HL-60/S4 treated with retinoic acid at 250 ng/mL for 4 days and 3 days (cell line): ENCODE measurements at regions not wholly inside any gene's neighbourhood (a gene's known extent, or its start where the extent isn't known, plus 50 kb on each side); places are given as distances from the start of the nearest gene placed in this dataset.
"Not testable (repeated sequence)": the region's sequence is repeated elsewhere in the genome, so short reads cannot be mapped to it uniquely, and the experiment has no call there.

Experiments used
- in situ Hi-C: fragments of 300-500 bp; cut with MboI; formaldehyde crosslinking; loops from 2 replicates; pipeline ENCODE4 v1.7.0; 2022; ENCODE audit warnings: low sequenced_read_pairs

DNA sequence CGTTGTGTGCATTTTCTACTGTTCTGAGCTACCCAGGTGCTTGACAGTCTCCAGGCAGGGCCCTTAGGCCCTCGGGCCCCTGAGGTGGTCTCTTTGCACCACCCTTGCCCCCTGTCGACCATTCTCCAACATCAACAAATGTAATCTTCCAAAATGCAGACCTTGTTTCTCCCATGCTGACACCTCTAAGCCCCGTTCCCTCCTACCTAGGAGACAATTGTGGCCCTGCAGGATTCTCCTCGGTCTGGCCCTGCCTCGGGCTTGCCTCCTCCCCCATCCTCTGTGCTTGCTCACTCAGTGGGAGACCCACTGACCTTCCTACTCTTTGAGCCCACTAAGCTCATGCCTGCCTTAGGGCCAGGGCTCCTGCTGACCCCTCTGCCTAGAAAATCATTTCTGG lies 104.2 kb upstream of the TARDBP start:
- in situ Hi-C loops, result no loop called here

DNA sequence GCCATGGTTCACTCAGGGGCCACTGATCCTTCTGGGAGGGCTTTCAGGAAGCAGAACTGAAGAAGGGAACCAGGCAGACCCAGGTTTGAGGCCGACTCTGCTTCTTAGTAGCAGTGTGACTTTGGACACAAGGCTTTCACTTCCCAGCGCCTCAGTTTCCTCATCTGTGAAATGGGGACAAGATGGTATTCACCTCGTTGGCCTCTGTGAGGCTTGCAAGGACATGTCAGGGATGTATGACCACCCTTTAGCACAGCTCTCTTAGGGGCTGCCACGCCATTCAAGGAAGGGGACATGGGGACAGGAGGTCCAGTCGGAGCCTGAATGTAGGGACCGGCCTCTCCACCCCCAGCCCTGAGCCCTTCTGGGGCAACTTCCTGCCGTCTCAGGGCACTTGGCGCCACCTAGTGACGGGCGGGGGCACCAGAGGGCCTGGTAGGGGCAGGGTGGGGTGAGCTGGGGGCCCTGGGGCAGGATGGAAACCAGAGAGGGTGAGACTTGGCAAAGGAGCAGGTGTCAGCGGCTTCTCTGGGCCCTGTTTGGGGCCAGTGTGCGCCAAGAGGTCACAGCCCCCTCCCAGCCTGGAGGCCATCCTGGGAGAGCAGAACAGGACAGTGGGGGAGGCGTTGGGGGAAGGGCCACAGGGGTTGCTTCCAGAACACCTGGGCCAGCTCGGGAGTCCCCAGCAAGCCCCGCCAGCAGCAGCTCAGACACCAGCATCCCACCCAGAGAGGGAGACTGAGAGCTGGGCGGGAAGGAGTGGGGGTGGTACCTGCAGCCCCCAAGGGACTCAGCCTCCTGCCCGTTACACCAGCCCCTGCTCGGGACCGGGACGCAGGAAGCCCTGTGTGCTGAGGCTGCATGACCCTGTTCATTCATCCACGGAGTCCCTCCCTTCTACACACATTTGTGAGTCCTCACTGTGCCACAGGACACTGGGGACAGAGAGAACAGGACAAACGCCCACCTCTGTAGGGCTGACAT lies 102.5 kb upstream of the TARDBP start:
- in situ Hi-C loops, result no loop called here

DNA sequence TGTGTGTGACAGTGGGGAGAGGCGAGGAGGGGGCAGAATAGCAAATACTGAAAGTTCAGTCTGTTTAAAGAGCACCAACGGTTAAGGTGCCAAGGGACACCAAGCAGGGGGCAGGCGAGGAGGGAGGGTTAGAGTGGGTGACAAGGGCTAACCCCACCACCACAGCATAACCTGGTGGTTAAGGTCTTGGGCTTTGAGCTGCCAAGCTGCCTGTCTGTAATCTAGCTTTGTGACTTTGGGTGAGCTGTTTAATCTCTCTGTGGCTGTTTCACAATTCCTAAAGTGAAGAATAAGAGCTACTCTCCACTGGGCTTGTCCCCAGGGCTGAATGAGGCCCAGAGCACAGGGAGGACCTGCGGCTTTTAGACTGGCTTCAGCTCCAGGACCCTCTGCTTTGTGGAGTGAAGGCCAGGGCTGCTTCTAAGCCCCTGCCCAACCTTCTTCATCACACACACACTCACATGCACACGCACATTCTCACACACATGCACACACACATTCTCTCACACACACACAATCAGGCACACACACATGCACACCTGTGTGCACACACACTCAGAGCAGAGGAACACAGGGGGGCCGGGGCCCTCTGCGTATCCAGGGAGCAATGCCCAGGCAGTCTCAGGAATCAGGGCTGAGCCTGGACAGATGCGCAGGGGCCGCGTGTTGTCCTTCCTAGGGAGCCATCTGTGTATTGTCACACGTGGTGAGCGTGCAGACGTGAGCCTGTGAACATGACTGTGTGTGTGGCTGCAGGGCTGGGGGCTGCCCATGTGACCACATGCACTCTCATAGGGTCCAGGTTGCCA lies 101.6 kb upstream of the TARDBP start:
- in situ Hi-C loops, result no loop called here

DNA sequence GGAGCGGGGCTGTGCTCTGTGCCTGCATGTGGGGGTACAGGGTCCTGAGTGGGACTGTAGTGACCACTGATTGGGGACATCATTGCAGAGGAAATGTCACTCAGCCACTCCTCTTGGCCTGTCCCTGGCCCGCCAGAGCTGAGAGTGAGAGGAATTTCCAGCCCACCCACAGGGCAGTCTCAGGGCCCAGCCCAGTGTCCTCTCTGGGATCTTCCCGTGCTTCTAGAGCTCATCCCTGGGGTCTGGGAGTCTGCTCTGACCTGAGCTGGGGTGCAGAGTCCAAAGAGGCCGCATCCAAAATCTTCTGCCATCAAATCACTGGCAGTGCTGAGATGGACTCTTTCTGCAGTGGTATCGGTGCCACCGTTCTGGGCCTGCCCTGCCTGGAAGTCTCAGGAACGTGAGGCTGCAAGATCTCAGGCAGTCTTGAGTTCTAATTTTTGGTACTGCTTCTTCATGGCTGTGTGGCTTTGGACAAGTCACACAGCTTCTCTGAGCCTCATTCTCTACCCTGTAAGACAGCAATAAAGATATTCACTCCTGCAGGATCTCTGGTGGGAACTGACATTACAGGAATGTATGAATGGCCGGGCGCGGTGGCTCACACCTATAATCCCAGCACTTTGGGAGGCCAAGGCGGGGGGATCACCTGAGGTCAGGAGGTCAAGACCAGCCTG lies 100.8 kb upstream of the TARDBP start:
- in situ Hi-C loops, result no loop called here

DNA sequence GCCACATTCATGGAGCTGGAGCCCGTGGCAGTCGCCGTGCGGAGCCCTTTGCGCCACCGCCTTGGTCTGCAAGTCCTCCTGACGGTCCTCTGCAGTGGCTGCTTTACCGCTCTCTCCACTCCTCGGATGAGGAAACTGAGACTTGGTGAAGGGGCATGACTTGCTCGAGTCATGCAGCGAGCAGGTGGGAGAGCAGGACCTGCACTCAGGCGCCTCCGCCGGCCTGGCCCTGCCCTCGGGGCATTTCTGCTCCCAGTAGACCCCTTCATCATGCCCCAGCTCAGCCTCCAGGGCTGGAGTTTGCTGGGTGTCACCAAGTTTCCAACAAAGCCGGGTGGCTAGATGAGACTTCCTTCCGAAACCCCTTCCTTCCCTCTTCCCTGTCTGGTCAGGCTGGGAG lies 100.0 kb upstream of the TARDBP start:
- in situ Hi-C loops, result no loop called here

DNA sequence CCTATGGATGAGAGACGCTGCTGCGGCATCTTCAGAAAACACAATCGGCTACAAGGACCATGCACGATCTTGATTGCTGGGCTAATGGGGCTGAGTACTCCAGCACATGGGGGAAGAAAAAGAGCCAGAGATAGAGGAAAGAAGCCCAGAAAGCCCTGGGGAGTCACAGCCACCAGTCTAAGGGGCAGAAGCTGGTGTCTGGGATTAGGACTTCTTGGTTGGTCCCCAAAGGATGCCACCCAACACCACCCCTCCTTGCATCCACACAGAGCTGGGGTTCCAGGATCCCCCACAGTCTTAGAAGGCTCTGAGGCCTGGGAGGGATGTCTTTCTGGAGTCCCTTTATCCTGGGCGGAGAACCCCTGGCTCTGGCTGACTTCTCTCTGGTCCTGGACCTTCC lies 98.4 kb upstream of the TARDBP start:
- in situ Hi-C loops, result no loop called here

DNA sequence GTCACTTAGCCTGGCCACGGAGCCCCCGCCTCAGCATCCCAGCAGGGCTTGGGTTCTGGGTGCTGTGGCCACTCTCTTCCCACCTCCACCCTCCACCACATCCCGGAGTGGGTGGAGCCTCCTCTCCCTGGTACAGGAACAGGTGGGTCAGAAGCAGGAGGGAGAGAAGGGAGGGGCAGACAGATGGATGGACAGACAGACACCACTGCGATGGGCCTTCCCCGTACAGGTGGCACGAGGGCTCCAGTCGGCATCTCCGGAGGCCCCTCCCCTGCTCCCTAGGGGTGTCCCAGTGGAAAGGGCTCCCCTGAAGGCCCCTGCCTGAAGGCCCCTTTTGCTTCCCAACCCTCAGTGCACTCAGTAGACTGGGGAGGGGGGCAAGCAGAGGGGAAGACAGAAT lies 96.9 kb upstream of the TARDBP start:
- in situ Hi-C loops, result no loop called here

DNA sequence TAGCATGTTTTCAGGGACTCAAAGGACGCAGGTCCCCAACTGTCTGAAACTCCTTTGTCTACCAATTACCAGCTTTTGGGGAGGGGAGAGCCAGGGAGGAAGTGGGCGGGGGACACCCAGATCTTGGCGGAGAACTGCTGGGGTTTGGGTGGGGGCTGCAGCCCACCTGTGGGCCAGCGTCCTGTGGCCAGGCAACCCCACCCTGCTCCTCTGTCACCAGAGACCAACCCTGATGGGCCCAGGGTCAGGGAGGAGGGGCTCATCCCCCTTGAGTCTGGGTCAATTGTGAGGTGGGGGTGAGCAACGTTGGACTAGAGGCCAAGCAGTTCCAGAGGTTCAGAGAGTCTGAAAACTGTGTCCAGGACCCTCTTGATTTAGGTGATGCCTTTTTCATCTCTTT lies 96.1 kb upstream of the TARDBP start:
- in situ Hi-C loops, result no loop called here

DNA sequence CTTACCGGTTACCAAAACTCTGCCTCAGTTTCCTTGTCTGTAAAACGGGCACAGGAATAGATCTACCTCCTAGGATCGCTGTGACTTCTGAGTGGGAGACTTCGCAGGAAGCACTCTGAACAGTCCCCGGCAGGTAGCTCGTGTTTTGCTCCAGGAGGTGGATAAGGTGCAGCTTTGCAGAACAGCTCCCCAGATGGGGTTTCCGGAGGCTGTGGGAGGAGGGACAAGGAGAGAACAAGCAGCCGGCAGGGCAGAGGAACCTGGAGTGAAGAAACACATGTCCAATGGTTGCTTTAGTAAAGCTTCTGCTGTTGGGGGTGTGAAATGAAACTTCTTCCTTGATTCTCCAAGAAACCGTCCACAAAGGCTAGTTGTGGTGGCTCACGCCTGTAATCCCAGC lies 95.5 kb upstream of the TARDBP start:
- in situ Hi-C loops, result no loop called here

DNA sequence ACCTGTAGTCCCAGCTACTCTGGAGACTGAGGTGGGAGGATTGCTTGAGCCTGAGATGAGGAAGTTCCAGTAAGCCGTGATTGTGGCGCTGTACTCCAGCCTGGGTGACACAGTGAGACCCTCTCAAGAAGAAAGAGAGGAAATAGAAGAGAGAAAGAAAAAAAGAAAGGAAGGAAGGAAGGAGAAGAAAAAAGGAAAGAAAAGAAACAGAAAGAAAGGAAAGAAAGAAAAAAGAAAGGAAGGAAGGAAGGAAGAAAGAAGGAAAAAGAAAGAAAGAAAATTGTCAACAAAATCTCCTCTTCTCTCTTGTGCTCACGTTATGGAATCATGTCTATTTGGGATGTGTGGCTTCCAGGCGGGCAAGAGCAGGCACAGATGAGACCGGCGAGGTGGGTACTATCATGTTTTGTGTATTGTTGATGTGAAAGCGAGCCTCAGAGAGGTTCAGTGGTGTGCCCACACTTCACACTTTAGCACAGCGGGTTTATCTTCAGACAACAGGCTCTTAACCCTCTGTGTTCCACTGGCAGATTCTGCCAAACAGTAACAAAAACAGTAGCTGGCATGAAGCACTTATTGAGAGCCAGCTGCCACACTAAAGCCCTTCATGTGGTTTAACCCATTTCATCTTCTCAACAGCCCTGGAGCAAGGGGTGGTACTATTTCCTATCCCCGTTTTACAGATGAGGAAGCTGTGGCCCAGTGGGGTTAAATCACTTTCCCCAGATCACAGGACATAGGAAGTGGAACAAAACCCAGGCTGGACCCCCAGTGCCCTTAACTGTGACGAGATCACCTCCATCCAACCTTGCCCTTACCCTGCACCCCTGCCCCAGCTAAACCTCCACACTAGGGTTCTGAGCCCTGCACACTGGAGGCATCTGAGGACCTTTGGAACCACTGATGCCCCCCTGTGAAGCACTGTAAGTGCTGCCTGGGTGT lies 94.7 kb upstream of the TARDBP start:
- in situ Hi-C loops, result no loop called here

DNA sequence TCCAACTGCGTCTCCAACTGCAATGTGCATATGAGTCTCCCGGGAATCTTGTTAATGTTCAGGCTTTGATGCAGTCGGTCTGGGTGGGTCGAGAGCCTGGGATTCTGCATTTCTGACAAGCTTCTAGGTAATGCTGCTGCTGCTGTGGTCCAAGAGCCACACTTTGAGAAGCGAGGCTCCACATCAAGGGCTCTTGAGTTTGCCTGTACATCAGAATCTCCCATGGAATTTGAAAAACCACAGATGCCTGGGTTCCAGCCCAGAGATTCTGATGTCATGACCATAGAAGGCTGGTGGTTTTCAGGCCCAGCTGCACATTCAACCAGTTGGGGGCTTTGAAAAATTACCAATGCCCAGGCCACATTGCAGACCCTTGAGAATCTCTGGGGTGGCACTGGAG lies 93.9 kb upstream of the TARDBP start:
- in situ Hi-C loops, result no loop called here

DNA sequence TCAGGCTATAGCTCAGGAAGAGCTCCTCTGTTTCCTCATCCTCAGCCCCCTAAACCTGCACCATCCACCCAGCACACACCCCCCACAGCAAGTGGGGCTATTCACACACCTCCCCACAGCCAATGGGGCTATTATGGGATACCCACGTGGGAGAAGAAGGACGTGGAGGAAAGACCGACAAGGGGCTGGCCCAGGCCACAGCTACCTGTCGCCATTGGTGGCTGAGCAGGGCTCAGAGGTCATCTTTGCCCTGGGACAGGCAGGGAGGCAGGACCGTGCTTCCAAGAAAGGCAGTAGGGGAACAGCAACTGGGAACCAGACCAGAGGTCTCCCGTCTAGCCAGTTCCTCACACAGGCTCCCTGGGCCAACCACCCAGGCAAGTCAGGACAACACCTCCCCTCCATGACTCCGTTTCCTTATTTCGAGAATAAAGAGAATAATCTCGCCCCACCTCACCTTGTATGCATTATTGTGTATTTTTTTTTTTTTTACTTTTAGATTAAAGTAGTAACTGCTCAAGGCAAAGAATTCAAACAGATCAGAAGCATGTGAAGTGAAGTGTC lies 92.3 kb upstream of the TARDBP start:
- in situ Hi-C loops, result no loop called here

DNA sequence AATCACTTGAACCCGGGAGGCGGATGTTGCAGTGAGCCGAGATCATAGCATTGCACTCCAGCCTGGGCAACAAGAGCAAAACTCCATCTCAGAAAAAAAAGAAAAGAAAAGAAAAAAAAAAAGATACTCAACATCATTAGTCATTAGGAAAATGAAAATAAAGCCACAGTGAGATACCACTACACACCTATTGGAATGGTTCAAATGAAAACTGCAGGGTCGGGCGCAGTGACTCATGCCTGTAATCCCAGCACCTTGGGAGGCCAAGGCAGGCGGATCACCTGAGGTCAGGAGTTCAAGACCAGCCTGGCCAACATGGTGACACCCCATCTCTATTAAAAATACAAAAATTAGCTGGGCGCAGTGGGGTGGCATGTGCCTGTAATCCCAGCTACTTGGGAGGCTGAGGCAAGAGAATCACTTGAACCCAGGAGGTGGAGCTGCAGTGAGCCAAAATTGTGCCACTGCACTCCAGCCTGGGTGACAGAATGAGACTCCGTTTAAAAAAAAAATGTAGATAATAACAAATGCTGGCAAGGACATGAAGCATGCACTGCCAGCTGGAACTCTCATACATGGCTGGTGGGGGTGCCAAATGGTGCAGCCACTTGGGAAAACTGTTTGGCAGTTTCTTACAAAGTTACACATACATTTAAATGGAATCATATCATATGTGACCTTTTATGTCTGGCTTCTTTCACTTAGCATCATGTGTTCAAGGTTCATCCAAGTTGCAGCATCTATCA lies 90.0 kb upstream of the TARDBP start:
- in situ Hi-C loops, result not testable (repeated sequence)

DNA sequence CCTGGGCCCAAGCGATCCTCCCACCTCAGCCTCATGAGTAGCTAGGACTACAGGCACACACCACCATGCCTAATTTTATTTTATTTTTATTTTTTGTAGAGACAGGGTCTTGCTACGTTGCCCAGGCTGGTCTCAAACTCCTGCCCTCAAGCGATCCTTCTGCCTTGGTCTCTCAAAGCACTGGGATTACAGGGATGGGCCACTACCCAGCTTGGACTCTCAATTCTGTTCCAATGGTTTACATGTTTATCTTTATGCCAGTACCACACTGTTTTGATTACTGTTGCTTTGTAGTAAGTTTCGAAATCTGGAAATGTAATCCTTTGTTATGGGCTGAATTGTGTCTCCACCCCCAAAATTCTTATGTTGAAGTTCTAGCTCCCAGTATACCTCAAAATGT lies 88.4 kb upstream of the TARDBP start:
- in situ Hi-C loops, result no loop called here

DNA sequence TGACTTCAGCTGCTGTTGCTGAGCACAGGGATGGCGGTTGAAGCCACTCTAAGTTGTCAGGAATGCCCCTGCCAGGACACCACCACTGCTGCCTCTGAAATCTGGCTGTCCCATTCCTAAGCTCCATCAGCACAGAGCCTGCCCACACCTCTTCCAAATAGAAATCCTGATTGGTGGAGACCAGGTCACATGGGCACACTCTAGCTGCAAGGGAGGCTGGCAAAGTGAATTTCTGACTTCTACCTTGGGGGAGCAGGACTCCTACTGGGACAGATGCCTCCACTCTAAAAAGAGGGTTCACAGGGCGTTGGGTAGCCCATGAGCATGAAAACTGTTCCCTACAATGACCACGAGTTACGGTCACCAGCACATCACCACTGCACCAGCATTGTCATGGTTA lies 83.8 kb upstream of the TARDBP start:
- in situ Hi-C loops, result loop anchor here (25.0 kb wide), 1 partner anchor 416 kb away; no protein-coding TSS in a partner anchor

DNA sequence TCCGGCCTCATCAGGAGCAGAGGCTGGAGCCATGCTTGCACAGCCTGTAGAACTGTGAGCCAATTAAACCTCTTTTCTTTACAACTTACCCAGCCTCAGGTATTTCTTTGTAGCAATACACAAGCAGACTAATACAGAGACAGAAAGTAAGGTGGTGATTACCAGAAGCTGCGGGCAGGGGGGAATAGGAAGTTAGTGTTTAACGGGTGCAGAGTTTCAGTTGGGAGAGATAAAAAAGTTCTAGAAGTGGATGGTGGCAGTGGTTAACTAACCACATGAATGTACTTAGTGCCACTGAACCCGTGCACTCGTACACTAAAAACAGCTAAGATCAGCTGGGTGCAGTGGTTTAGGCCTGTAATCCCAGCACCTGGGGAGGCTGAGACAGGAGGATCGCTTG lies 80.4 kb upstream of the TARDBP start:
- in situ Hi-C loops, result loop anchor here (25.0 kb wide), 1 partner anchor 420 kb away; no protein-coding TSS in a partner anchor

DNA sequence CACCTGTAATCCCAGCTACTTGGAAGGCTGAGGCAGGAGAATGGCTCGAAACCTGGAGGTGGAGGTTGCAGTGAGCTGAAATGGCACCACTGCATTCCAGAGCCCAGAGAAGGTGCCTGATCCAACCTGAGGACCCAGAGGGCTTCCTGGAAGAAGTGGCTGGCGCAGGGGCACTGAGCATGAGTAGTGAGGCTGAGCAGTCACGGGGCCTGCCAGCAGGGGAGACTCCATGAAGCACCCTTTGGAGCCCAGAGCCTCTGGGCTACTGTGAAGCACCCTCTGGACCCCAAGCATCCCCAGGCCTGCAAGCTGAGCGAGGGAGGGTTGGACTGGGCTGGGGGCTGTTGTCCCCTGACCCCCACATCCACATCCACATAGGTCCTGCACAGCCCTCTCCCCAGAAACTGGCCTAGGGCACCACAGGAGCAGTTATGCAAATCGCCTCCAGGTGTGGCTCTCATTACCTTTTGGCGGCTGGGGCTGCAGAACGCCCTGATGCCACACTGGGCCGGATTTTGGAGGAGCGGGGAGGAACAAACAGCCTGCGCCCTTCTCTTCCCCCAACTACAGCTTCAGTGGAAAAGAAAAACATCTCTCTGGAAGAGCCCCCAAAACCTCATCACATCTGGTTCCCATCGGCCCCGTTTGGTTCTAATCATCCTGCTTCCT lies 78.2 kb upstream of the TARDBP start:
- in situ Hi-C loops, result loop anchor here (25.0 kb wide), 1 partner anchor 422 kb away; no protein-coding TSS in a partner anchor

DNA sequence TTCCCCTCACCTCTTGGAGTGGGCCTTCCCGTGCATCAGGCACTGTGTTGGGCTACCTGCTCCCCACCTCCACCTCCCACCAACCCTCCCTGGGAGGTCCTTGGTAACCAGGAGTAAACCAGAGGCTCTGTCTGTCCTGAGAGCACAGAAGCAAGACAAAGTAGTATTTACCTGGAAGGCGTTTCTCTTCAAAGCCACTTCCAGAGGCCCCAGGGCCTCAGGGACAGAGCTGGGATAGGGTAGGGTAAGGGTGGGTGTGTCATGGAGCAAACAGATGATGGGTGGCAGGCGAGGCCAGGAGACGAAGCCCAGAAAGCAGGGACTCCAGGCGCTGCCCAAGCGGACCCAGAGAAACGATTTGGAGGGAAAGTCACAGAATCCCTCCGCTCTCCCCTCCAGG lies 77.2 kb upstream of the TARDBP start:
- in situ Hi-C loops, result loop anchor here (25.0 kb wide), 1 partner anchor 423 kb away; no protein-coding TSS in a partner anchor
